Mesendoderm (in vitro differentiated cells): ENCODE measurements at regions not wholly inside any gene's neighbourhood (a gene's known extent, or its start where the extent isn't known, plus 50 kb on each side); places are given as distances from the start of the nearest gene placed in this dataset.
A peak's percentile ranks its signal among the peaks of the same experiment; 100 is the strongest.
"Not testable (repeated sequence)": the region's sequence is repeated elsewhere in the genome, so short reads cannot be mapped to it uniquely, and the experiment has no call there.

Experiments
- DNase-seq: peaks from one replicate; pipeline ENCODE4 v3.0.0; 2013
- H2AK5ac ChIP-seq: 2 replicates; pipeline ENCODE4 v1.6.1; 2013; ENCODE audit warnings: low read length, inconsistent platforms
- H2BK120ac ChIP-seq: 2 replicates; pipeline ENCODE4 v1.6.1; 2013; ENCODE audit warnings: low read depth, mild to moderate bottlenecking, low read length, moderate library complexity, mixed read lengths
- H2BK15ac ChIP-seq: replicated peaks from 2 replicates; pipeline ENCODE4 v1.6.1; 2013; ENCODE audit warnings: low read depth, mild to moderate bottlenecking, moderate library complexity
- H2BK5ac ChIP-seq: 2 replicates; pipeline ENCODE4 v1.6.1; 2013; ENCODE audit warnings: low read length, inconsistent platforms
- H3K18ac ChIP-seq: 2 replicates; pipeline ENCODE4 v1.6.1; 2013; ENCODE audit warnings: mild to moderate bottlenecking, low read length, mixed read lengths
- H3K23ac ChIP-seq: one replicate; pipeline ENCODE4 v1.6.1; 2013; ENCODE audit warnings: low read length
- H3K27ac ChIP-seq: 2 replicates; pipeline ENCODE4 v1.5.1; 2013; ENCODE audit warnings: low read depth, mild to moderate bottlenecking, inconsistent platforms, low read length, moderate library complexity
- H3K27me3 ChIP-seq: 2 replicates; pipeline ENCODE4 v1.6.1; 2013; ENCODE audit warnings: low read length, control low read depth, mild to moderate bottlenecking, inconsistent platforms; ENCODE audit not compliant: insufficient read depth, poor library complexity
- H3K36me3 ChIP-seq: 2 replicates; pipeline ENCODE4 v1.6.1; 2013; ENCODE audit warnings: low read length, inconsistent platforms; ENCODE audit not compliant: control insufficient read depth, insufficient read depth
- H3K4ac ChIP-seq: one replicate; pipeline ENCODE4 v1.6.1; 2013; ENCODE audit warnings: low read depth, mild to moderate bottlenecking, low read length, moderate library complexity
- H3K4me1 ChIP-seq: 2 replicates; pipeline ENCODE4 v1.6.1; 2013; ENCODE audit warnings: low read depth, low read length, inconsistent platforms; ENCODE audit not compliant: control insufficient read depth
- H3K4me2 ChIP-seq: 2 replicates; pipeline ENCODE4 v1.6.1; 2013; ENCODE audit warnings: low read length
- H3K4me3 ChIP-seq: 2 replicates; pipeline ENCODE4 v1.5.1; 2013; ENCODE audit warnings: mild to moderate bottlenecking, low read length
- H3K56ac ChIP-seq: one replicate; pipeline ENCODE4 v1.6.1; 2013; ENCODE audit warnings: low read length
- H3K79me1 ChIP-seq: 2 replicates; pipeline ENCODE4 v1.6.1; 2013; ENCODE audit warnings: low read length, inconsistent platforms
- H3K79me2 ChIP-seq: 2 replicates; pipeline ENCODE4 v1.6.1; 2013; ENCODE audit warnings: mild to moderate bottlenecking, low read length; ENCODE audit not compliant: control insufficient read depth, insufficient read depth
- H3K9ac ChIP-seq: 2 replicates; pipeline ENCODE4 v1.6.1; 2013; ENCODE audit warnings: low read length, inconsistent platforms
- H4K5ac ChIP-seq: one replicate; pipeline ENCODE4 v1.6.1; 2013; ENCODE audit warnings: low read length
- H4K8ac ChIP-seq: one replicate; pipeline ENCODE4 v1.6.1; 2013; ENCODE audit warnings: low read depth, mild to moderate bottlenecking, control low read depth, low read length, moderate library complexity
- WGBS: extraction: QIAGEN DNeasy Blood & Tissue Kit; methylation state at CpG from one replicate; pipeline ENCODE4 v1.1.7; 2013; ENCODE audit warnings: low lambda C conversion rate, missing lambda C conversion rate; ENCODE audit not compliant: insufficient coverage; ENCODE audit errors: extremely low coverage; 5-methylcytosine and 5-hydroxymethylcytosine counted together

DNA sequence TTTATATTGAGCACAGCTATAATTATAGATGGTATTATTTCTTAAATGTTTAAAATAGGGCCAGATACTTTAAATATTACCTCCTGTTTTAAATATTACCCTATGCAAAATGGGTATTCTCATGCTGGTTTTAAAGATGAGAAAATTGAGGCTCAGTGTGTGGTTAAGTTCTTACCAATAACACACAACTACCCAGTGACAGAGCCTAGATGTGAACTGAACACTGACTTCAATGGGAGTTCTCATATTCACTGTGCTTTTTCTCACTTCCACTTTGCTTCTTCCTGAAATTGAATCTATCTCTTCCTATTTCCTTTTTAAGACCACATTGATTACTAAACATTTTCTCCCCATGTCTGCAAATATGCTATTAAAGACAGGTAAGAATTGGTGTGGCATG, 135.8 kb upstream of the TUSC1 start:
- no peak overlapping the region for H4K8ac ChIP-seq
- no peak overlapping the region for H3K9ac ChIP-seq
- H4K5ac ChIP-seq = no peak overlapping the region
- H3K4me2 ChIP-seq = no peak overlapping the region
- H3K4me1 ChIP-seq = no peaks in the 10 kb centered on the region
- no peaks in the 10 kb centered on the region for H3K36me3 ChIP-seq
- no peak overlapping the region for H3K27ac ChIP-seq
- H2BK120ac ChIP-seq = no peak overlapping the region
- H2AK5ac ChIP-seq = no peak overlapping the region
- no peak overlapping the region for H3K56ac ChIP-seq
- no peak overlapping the region for H3K4me3 ChIP-seq
- H3K79me2 ChIP-seq = no peaks in the 10 kb centered on the region
- H3K18ac ChIP-seq = no peak overlapping the region
- H3K27me3 ChIP-seq = no peaks in the 10 kb centered on the region
- DNase-seq = no peak
- H2BK15ac ChIP-seq = no peak overlapping the region
- no peaks in the 10 kb centered on the region for H3K79me1 ChIP-seq
- H2BK5ac ChIP-seq = no peak overlapping the region
- H3K23ac ChIP-seq = no peak overlapping the region
- H3K4ac ChIP-seq = no peak overlapping the region

DNA sequence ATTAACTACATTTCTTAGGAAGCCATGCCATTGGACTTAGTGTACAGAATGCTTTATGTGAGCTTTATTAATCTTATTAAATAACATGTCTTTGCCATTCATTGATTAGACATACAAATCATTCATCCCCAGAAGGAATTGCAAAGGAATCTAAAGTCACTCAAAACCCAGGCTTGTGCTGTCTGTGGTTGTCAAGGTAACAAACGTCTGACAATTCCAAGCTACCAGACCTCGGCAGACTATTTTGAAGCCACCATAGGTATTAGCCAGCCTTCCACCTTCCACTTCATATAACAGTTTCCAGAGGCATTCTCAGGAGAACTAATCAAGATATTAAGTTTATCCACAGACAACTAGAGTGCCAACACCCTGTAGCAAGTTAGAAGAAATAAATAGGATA, 135.2 kb upstream of the TUSC1 start:
- no peak overlapping the region for H3K23ac ChIP-seq
- H3K79me1 ChIP-seq = no peaks in the 10 kb centered on the region
- no peaks in the 10 kb centered on the region for H3K27me3 ChIP-seq
- no peak overlapping the region for H4K8ac ChIP-seq
- no peak overlapping the region for H2BK120ac ChIP-seq
- H3K56ac ChIP-seq = no peak overlapping the region
- DNase-seq = peak; percentile 55
- no peak overlapping the region for H2BK5ac ChIP-seq
- H3K27ac ChIP-seq = no peak overlapping the region
- H2BK15ac ChIP-seq = no peak overlapping the region
- H3K4me1 ChIP-seq = no peaks in the 10 kb centered on the region
- H2AK5ac ChIP-seq = no peak overlapping the region
- H3K36me3 ChIP-seq = no peaks in the 10 kb centered on the region
- H3K4ac ChIP-seq = no peak overlapping the region
- H3K79me2 ChIP-seq = no peaks in the 10 kb centered on the region
- H3K4me2 ChIP-seq = no peak overlapping the region
- H3K18ac ChIP-seq = no peak overlapping the region
- H4K5ac ChIP-seq = no peak overlapping the region
- H3K4me3 ChIP-seq = no peak overlapping the region
- no peak overlapping the region for H3K9ac ChIP-seq
- no CpG with 5 or more reads among the region's 2 CpGs for WGBS

DNA sequence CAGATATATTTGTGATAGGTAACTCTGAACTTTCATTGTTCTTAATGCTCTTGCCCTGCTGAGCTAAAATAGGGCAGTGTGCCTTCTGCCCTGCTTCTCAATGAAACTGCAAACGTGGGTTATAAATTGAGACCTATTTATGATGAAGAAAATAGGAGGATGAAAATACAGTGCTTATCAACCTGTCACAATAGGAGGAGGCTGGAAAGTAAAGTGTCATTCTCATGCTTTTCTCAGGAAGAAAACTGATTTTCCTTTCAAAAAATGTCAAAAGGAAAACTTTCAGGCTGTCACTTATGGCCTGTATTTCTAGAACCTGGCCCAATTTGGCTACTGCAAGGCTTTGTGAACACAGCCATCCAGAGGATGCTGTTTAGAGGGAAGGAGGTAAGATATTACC, 130.3 kb upstream of the TUSC1 start:
- Histone ChIP-seq H3K4ac (no peak overlapping the region), H3K18ac (no peak overlapping the region), H3K23ac (no peak overlapping the region), H3K27ac (no peak overlapping the region), H2AK5ac (no peak overlapping the region), H3K4me1 (no peaks in the 10 kb centered on the region), H4K8ac (no peak overlapping the region), H3K56ac (no peak overlapping the region), H3K36me3 (no peaks in the 10 kb centered on the region), H3K27me3 (no peaks in the 10 kb centered on the region), H3K79me2 (no peaks in the 10 kb centered on the region), H4K5ac (no peak overlapping the region), H2BK15ac (no peak overlapping the region), H3K9ac (no peak overlapping the region), H3K4me3 (no peak overlapping the region), H2BK120ac (no peak overlapping the region), H2BK5ac (no peak overlapping the region), H3K79me1 (no peaks in the 10 kb centered on the region), H3K4me2 (no peak overlapping the region)
- no peak for DNase-seq
- no CpG with 5 or more reads among the region's 1 CpG for WGBS

DNA sequence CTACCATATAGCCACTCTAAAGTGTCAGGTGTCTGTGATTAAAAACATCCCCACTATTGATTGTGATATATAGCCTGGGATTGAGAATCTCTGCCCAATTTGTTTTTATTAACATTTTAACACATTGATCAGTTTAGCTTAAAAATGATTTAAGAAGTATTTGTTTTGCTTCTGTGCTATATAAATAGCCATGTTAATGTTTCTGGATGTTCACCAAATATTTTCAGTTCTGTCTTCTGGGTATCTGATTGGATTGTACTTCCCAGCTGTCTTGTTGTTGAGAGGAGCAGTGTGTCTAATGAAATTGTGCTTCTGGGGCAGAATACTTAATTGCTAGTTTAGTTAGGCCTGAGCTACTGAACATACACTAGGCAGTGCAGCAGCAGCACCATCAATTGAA, 126.6 kb upstream of the TUSC1 start:
- no peak overlapping the region for H2BK120ac ChIP-seq
- no peaks in the 10 kb centered on the region for H3K4me1 ChIP-seq
- H3K27ac ChIP-seq = no peak overlapping the region
- no peak overlapping the region for H4K5ac ChIP-seq
- no peak overlapping the region for H3K56ac ChIP-seq
- no peaks in the 10 kb centered on the region for H3K27me3 ChIP-seq
- no peak overlapping the region for H4K8ac ChIP-seq
- H2AK5ac ChIP-seq = no peak overlapping the region
- no peak overlapping the region for H3K4me2 ChIP-seq
- H2BK5ac ChIP-seq = no peak overlapping the region
- H3K36me3 ChIP-seq = no peaks in the 10 kb centered on the region
- no peaks in the 10 kb centered on the region for H3K79me2 ChIP-seq
- H3K18ac ChIP-seq = peak overlapping the region; percentile 86
- H3K79me1 ChIP-seq = no peaks in the 10 kb centered on the region
- no peak overlapping the region for H3K4me3 ChIP-seq
- H3K9ac ChIP-seq = no peak overlapping the region
- H3K4ac ChIP-seq = no peak overlapping the region
- DNase-seq = no peak
- H2BK15ac ChIP-seq = no peak overlapping the region
- H3K23ac ChIP-seq = no peak overlapping the region

DNA sequence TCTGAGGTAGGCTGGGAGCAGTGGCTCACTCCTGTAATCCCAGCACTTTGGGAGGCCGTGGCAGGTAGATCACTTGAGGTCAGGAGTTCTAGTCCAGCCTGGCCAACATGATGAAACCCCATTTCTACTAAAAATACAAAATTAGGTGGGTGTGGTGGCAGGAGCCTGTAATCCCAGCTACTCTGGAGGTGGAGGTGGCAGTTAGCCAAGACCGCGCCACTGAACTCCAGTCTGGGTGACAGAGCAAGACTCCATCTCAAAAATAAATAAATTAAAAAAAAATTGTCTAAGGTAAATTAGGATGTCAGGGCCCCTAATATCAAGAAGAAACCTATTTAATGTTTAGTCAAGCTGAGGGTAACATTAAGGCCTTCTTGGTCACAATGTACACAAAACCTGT, 123.7 kb upstream of the TUSC1 start:
- H2BK120ac ChIP-seq, H3K27ac ChIP-seq, H3K4me2 ChIP-seq, H3K27me3 ChIP-seq, H4K8ac ChIP-seq, H3K9ac ChIP-seq, H3K79me2 ChIP-seq, H3K36me3 ChIP-seq, H2AK5ac ChIP-seq, H3K4me3 ChIP-seq, H3K56ac ChIP-seq, H2BK15ac ChIP-seq, DNase-seq, H2BK5ac ChIP-seq, H3K4ac ChIP-seq, H3K18ac ChIP-seq, H3K4me1 ChIP-seq, H4K5ac ChIP-seq, H3K23ac ChIP-seq, H3K79me1 ChIP-seq: not testable (repeated sequence)
- no CpG with 5 or more reads among the region's 3 CpGs for WGBS

DNA sequence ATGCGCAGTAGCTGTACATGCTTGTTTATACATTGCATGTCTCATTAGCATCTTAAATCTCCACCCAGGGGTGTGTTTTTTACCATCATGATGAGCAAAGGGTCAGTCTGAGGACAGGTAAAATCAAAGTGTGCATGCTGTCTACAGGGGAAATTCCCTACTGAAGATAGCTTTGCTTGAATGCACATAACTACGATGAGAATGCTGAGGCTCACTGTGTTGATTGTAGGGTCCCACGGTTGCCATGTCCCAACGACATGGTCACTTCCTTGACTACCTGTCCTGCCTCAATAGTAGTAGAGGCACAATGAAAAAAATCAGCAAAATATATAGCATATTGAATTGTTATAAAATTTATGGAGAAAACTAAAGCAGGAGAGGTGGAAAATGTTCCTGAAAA, 95.6 kb upstream of the TUSC1 start:
- H2BK15ac ChIP-seq = no peak overlapping the region
- no peak overlapping the region for H3K4me2 ChIP-seq
- H3K9ac ChIP-seq = no peak overlapping the region
- H3K27me3 ChIP-seq = no peaks in the 10 kb centered on the region
- no peak overlapping the region for H3K4me3 ChIP-seq
- H2BK5ac ChIP-seq = no peak overlapping the region
- H3K79me1 ChIP-seq = no peaks in the 10 kb centered on the region
- no peak overlapping the region for H4K5ac ChIP-seq
- no peaks in the 10 kb centered on the region for H3K4me1 ChIP-seq
- no peak overlapping the region for H2AK5ac ChIP-seq
- no peak overlapping the region for H3K23ac ChIP-seq
- no peak overlapping the region for H2BK120ac ChIP-seq
- no peak overlapping the region for H3K56ac ChIP-seq
- H3K27ac ChIP-seq = no peak overlapping the region
- no peak for DNase-seq
- H3K4ac ChIP-seq = no peak overlapping the region
- H4K8ac ChIP-seq = no peak overlapping the region
- WGBS = no CpG with 5 or more reads among the region's 4 CpGs
- H3K18ac ChIP-seq = no peak overlapping the region
- no peaks in the 10 kb centered on the region for H3K79me2 ChIP-seq
- no peaks in the 10 kb centered on the region for H3K36me3 ChIP-seq
